A673 (cell line): ENCODE measurements at regions not wholly inside any gene's neighbourhood (a gene's known extent, or its start where the extent isn't known, plus 50 kb on each side); places are given as distances from the start of the nearest gene placed in this dataset.

Source experiments
- CTCF ChIP-seq: fragments of 300-800, 200-600 bp; sonication (generic); conservative IDR thresholded peaks from 2 replicates; pipeline ENCODE4 v1.5.1; 2017; ENCODE audit warnings: low read depth, mild to moderate bottlenecking, antibody characterized with exemption, low read length, moderate library complexity, mixed read lengths
- EZH2 ChIP-seq: fragments of 200-600 bp; sonication (generic); IDR thresholded peaks from 2 replicates; pipeline ENCODE4 v1.6.1; 2017; ENCODE audit warnings: borderline replicate concordance, low read depth, mild to moderate bottlenecking, mixed read lengths, antibody characterized with exemption, low read length; ENCODE audit not compliant: poor library complexity, severe bottlenecking

DNA sequence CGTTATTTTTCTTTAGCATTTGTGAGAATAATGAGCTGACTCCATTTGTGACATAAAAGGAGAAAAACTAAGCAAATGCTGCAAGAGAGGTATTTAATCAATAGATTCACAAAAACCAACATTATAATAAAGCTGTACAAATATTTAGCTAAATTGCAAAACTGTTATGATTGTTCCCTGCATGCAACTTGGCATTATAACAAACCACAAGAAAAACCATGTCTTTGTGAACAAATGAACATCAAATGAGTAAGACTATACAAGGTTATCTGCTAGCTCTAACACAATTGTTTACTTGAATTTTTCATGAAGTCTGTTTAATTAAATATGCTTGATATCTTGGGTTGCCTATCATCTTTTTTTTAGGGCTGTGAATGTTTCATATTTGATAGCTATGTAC, 50.8 kb upstream of the PPP1R9A start:
- no peak for TF ChIP-seq CTCF
- no peak for TF ChIP-seq EZH2
